Progenitor cell of endocrine pancreas (in vitro differentiated cells): ENCODE measurements at regions not wholly inside any gene's neighbourhood (a gene's known extent, or its start where the extent isn't known, plus 50 kb on each side); places are given as distances from the start of the nearest gene placed in this dataset.

Source experiments
- DNase-seq: peaks from one replicate; pipeline ENCODE4 v3.0.0; 2021; ENCODE audit warnings: low spot score; ENCODE audit not compliant: unreplicated experiment
- H3K27ac Mint-ChIP-seq: 2 replicates; pipeline ENCODE4 v1.8.0; 2021; ENCODE audit warnings: mild to moderate bottlenecking, moderate library complexity, mixed read lengths
- H3K27me3 Mint-ChIP-seq: 2 replicates; pipeline ENCODE4 v1.8.0; 2021; ENCODE audit warnings: mixed read lengths
- H3K36me3 Mint-ChIP-seq: 2 replicates; pipeline ENCODE4 v1.8.0; 2022; ENCODE audit warnings: mixed read lengths; ENCODE audit not compliant: insufficient read depth
- H3K4me1 Mint-ChIP-seq: 2 replicates; pipeline ENCODE4 v1.8.0; 2021; ENCODE audit warnings: low read depth, mixed read lengths
- H3K4me3 Mint-ChIP-seq: 2 replicates; pipeline ENCODE4 v1.8.0; 2021; ENCODE audit warnings: low read depth, mild to moderate bottlenecking, moderate library complexity, mixed read lengths
- H3K9me3 Mint-ChIP-seq: 2 replicates; pipeline ENCODE4 v1.8.0; 2021; ENCODE audit warnings: low read depth, mixed read lengths
- CTCF ChIP-seq: fragments of 200-600 bp; sonication (generic); IDR thresholded peaks from one replicate; pipeline ENCODE4 v1.5.0; 2021; ENCODE audit warnings: antibody characterized with exemption, mild to moderate bottlenecking; ENCODE audit not compliant: unreplicated experiment

GRCh38 chrX:149322316-149322715 is 182.8 kb downstream of the IDS start:
- TF ChIP-seq CTCF, result no peak
- H3K4me1 Mint-ChIP-seq, result peaks cover 2% of the 10 kb centered on the region
- peaks cover 23% of the 10 kb centered on the region for H3K9me3 Mint-ChIP-seq
- H3K27me3 Mint-ChIP-seq, result no peaks in the 10 kb centered on the region
- no peaks in the 10 kb centered on the region for H3K36me3 Mint-ChIP-seq
- DNase-seq, result no peak
- H3K4me3 Mint-ChIP-seq, result no peak overlapping the region
- no peak overlapping the region for H3K27ac Mint-ChIP-seq

- no peaks in the 10 kb centered on the region for H3K27me3 Mint-ChIP-seq
- H3K36me3 Mint-ChIP-seq, result no peaks in the 10 kb centered on the region
- H3K4me1 Mint-ChIP-seq, result peaks cover 2% of the 10 kb centered on the region
- H3K27ac Mint-ChIP-seq, result no peak overlapping the region
- TF ChIP-seq CTCF, result no peak
- H3K9me3 Mint-ChIP-seq, result peaks cover 29% of the 10 kb centered on the region
- no peak for DNase-seq
- H3K4me3 Mint-ChIP-seq, result no peak overlapping the region
Measured at GRCh38 chrX:149313871-149314371, 191.2 kb downstream of the IDS start.

GRCh38 chrX:149312988-149313387 is 192.1 kb downstream of the IDS start:
- H3K27ac Mint-ChIP-seq, result no peak overlapping the region
- peaks cover 2% of the 10 kb centered on the region for H3K4me1 Mint-ChIP-seq
- peaks cover 26% of the 10 kb centered on the region for H3K9me3 Mint-ChIP-seq

GRCh38 chrX:149312097-149312496 is 193.0 kb downstream of the IDS start:
- H3K27me3 Mint-ChIP-seq, result no peaks in the 10 kb centered on the region
- H3K4me1 Mint-ChIP-seq, result peaks cover 2% of the 10 kb centered on the region
- H3K36me3 Mint-ChIP-seq, result no peaks in the 10 kb centered on the region
- TF ChIP-seq CTCF, result no peak
- H3K9me3 Mint-ChIP-seq, result peaks cover 23% of the 10 kb centered on the region
- DNase-seq, result no peak
- H3K27ac Mint-ChIP-seq, result no peak overlapping the region
- no peak overlapping the region for H3K4me3 Mint-ChIP-seq

More at GRCh38 chrX:149312988-149313387, 192.1 kb downstream of the IDS start:
- no peak for DNase-seq
- no peak for TF ChIP-seq CTCF
- Mint-ChIP-seq H3K4me3 (no peak overlapping the region), H3K36me3 (no peaks in the 10 kb centered on the region), H3K27me3 (no peaks in the 10 kb centered on the region)

GRCh38 chrX:149302705-149303104 is 202.4 kb downstream of the IDS start:
- H3K27ac Mint-ChIP-seq, result no peak overlapping the region
- peaks cover 30% of the 10 kb centered on the region for H3K9me3 Mint-ChIP-seq
- no peaks in the 10 kb centered on the region for H3K4me1 Mint-ChIP-seq
- no peak for TF ChIP-seq CTCF
- H3K4me3 Mint-ChIP-seq, result no peak overlapping the region
- DNase-seq, result no peak
- H3K36me3 Mint-ChIP-seq, result no peaks in the 10 kb centered on the region
- H3K27me3 Mint-ChIP-seq, result no peaks in the 10 kb centered on the region
